SK-N-SH (cell line): ENCODE measurements at regions not wholly inside any gene's neighbourhood (a gene's known extent, or its start where the extent isn't known, plus 50 kb on each side); places are given as distances from the start of the nearest gene placed in this dataset.

Source experiments
- CTCF ChIA-PET: fragments of 300-600, 350-600 bp; formaldehyde crosslinking; extraction: SDS; loops from one replicate; lab custom pipeline; 2021; lab: Yijun Ruan, JAX
- POLR2A ChIA-PET: fragments of 350-600 bp; sonication (Branson Sonifier 250); formaldehyde crosslinking; extraction: SDS; loops from one replicate; lab custom pipeline; 2020; ENCODE audit warnings: antibody characterized with exemption, inconsistent platforms; lab: Yijun Ruan, JAX
- DNase-seq: peaks from one replicate; pipeline ENCODE4 v3.0.0; 2012
- H2AFZ ChIP-seq: fragments of 200-600 bp; sonication (generic); 2 replicates; pipeline ENCODE4 v1.8.1; 2016; ENCODE audit warnings: antibody characterized with exemption, mild to moderate bottlenecking, low read depth
- H3F3A ChIP-seq: fragments of 200-600 bp; sonication (generic); replicated peaks from 2 replicates; pipeline ENCODE3; 2016; ENCODE audit warnings: antibody characterized with exemption, mild to moderate bottlenecking; ENCODE audit not compliant: insufficient read depth
- H3K27ac ChIP-seq, 2 experiments: fragments of 200-500 bp in 1 of 2; fragments of 200-600 bp in 1 of 2; sonication (Bioruptor generic) in 1 of 2; sonication (generic), shearing (Covaris generic) in 1 of 2; 2 replicates each; pipeline versions ENCODE4 v1.5.1 to v1.6.1; 2014 to 2016; ENCODE audit warnings: low read depth in 2 of 2, inconsistent platforms in 1 of 2, low read length in 1 of 2, mild to moderate bottlenecking in 1 of 2, mixed read lengths in 1 of 2
- H3K27me3 ChIP-seq: fragments of 200-600 bp; sonication (generic), shearing (Covaris generic); 2 replicates; pipeline ENCODE4 v1.6.1; 2016; ENCODE audit warnings: mixed run types; ENCODE audit not compliant: insufficient read depth
- H3K36me3 ChIP-seq, 2 experiments: fragments of 200-500 bp in 1 of 2; fragments of 200-600 bp in 1 of 2; sonication (Bioruptor generic) in 1 of 2; sonication (generic) in 1 of 2; replicated peaks in 1 of 2; 2 replicates each; pipeline versions ENCODE3 to v1.5.1; 2014 to 2016; ENCODE audit warnings: low read length in 1 of 2, mild to moderate bottlenecking in 1 of 2; ENCODE audit not compliant: insufficient read depth in 2 of 2, control insufficient read depth in 1 of 2
- H3K4me1 ChIP-seq, 2 experiments: fragments of 200-500 bp in 1 of 2; fragments of 200-600 bp in 1 of 2; sonication (Bioruptor generic) in 1 of 2; sonication (generic), shearing (Covaris generic) in 1 of 2; 2 replicates each; pipeline versions ENCODE4 v1.5.1 to v1.6.1; 2014 to 2016; ENCODE audit warnings: low read depth in 1 of 2, low read length in 1 of 2, mixed run types in 1 of 2; ENCODE audit not compliant: insufficient read depth in 2 of 2, control insufficient read depth in 1 of 2
- H3K4me2 ChIP-seq: fragments of 200-600 bp; sonication (generic), shearing (Covaris generic); 2 replicates; pipeline ENCODE4 v1.6.1; 2017; ENCODE audit warnings: mixed run types
- H3K4me3 ChIP-seq, 2 experiments: fragments of 200-500 bp in 1 of 2; fragments of 200-600 bp in 1 of 2; sonication (Bioruptor generic) in 1 of 2; sonication (generic), shearing (Covaris generic) in 1 of 2; 2 replicates each; pipeline versions ENCODE4 v1.5.1 to v1.8.1; 2014 to 2016; ENCODE audit warnings: low read depth in 2 of 2, inconsistent platforms in 1 of 2, low read length in 1 of 2, mild to moderate bottlenecking in 1 of 2, mixed read lengths in 1 of 2, moderate library complexity in 1 of 2
- H3K79me2 ChIP-seq: fragments of 200-600 bp; sonication (generic); 2 replicates; pipeline ENCODE4 v1.8.1; 2017; ENCODE audit warnings: mild to moderate bottlenecking; ENCODE audit not compliant: insufficient read depth
- H3K9ac ChIP-seq: fragments of 200-600 bp; sonication (generic); 2 replicates; pipeline ENCODE4 v1.6.1; 2017; ENCODE audit warnings: mixed run types
- H3K9me2 ChIP-seq: fragments of 200-600 bp; sonication (generic); 2 replicates; pipeline ENCODE4 v1.6.1; 2017; ENCODE audit warnings: mixed run types
- H3K9me3 ChIP-seq: fragments of 200-600 bp; sonication (generic); 2 replicates; pipeline ENCODE4 v1.6.1; 2017; ENCODE audit warnings: mixed run types, mild to moderate bottlenecking, moderate library complexity
- H4K20me1 ChIP-seq: fragments of 200-600 bp; sonication (generic); 2 replicates; pipeline ENCODE4 v1.6.1; 2017; ENCODE audit warnings: mild to moderate bottlenecking, mixed run types; ENCODE audit not compliant: insufficient read depth
- ELF1 ChIP-seq: IDR thresholded peaks from 2 replicates; pipeline ENCODE4 v1.4.0; 2012
- EZH2phosphoT487 ChIP-seq: fragments of 200-600 bp; sonication (generic); IDR thresholded peaks from 2 replicates; pipeline ENCODE4 v1.6.1; 2017; ENCODE audit warnings: low read depth, mixed run types, mild to moderate bottlenecking, antibody characterized with exemption, moderate library complexity, borderline replicate concordance
- FOXJ3 ChIP-seq: sonication (generic); formaldehyde crosslinking; IDR thresholded peaks from 2 replicates; pipeline ENCODE4 v1.5.1; 2020; ENCODE audit warnings: mild to moderate bottlenecking, missing genetic modification reagents
- FOXM1 ChIP-seq: IDR thresholded peaks from 2 replicates; pipeline ENCODE4 v1.4.0; 2012; ENCODE audit warnings: low read depth, mild to moderate bottlenecking
- GATA2 ChIP-seq: sonication (generic); formaldehyde crosslinking; IDR thresholded peaks from 2 replicates; pipeline ENCODE4 v1.5.0; 2020; ENCODE audit warnings: mild to moderate bottlenecking, missing genetic modification reagents
- MEF2A ChIP-seq: IDR thresholded peaks from 2 replicates; pipeline ENCODE4 v1.4.0; 2012; ENCODE audit warnings: low read depth, borderline replicate concordance
- MXI1 ChIP-seq: IDR thresholded peaks from 2 replicates; pipeline ENCODE4 v1.6.1; 2012; ENCODE audit warnings: mild to moderate bottlenecking, low read depth, low read length, improper control_type of control experiment
- NFIC ChIP-seq: IDR thresholded peaks from 2 replicates; pipeline ENCODE4 v1.4.0; 2012; ENCODE audit warnings: borderline replicate concordance
- NRF1 ChIP-seq: IDR thresholded peaks from 2 replicates; pipeline ENCODE4 v1.6.1; 2012; ENCODE audit warnings: low read depth, mild to moderate bottlenecking, low read length
- POLR2AphosphoS5 ChIP-seq: IDR thresholded peaks from 2 replicates; pipeline ENCODE4 v1.6.1; 2012; ENCODE audit warnings: low read depth, low read length
- RAD21 ChIP-seq: IDR thresholded peaks from 2 replicates; pipeline ENCODE4 v1.6.1; 2012; ENCODE audit warnings: mild to moderate bottlenecking, low read length
- RCOR1 ChIP-seq: fragments of 150-350 bp; IDR thresholded peaks from 2 replicates; pipeline ENCODE4 v1.6.1; 2017; ENCODE audit warnings: antibody characterized with exemption, low read length
- SIN3A ChIP-seq: IDR thresholded peaks from 2 replicates; pipeline ENCODE4 v1.6.1; 2012; ENCODE audit warnings: low read depth, mild to moderate bottlenecking, low read length, moderate library complexity, borderline replicate concordance
- SMC3 ChIP-seq: IDR thresholded peaks from 2 replicates; pipeline ENCODE4 v1.6.1; 2012; ENCODE audit warnings: low read depth, low read length, improper control_type of control experiment
- TAF1 ChIP-seq: IDR thresholded peaks from 2 replicates; pipeline ENCODE4 v1.6.1; 2012; ENCODE audit warnings: low read depth, mild to moderate bottlenecking, low read length, moderate library complexity, borderline replicate concordance
- TEAD4 ChIP-seq: IDR thresholded peaks from 2 replicates; pipeline ENCODE4 v1.4.0; 2012; ENCODE audit warnings: mild to moderate bottlenecking, borderline replicate concordance; ENCODE audit not compliant: insufficient read depth
- WGBS: methylation state at CpG from one replicate; pipeline ENCODE4 v1.1.6; 2017; ENCODE audit warnings: low lambda C conversion rate; 5-methylcytosine and 5-hydroxymethylcytosine counted together
- TF ChIP-seq, protein P1 (sequence below): IDR thresholded peaks from 2 replicates; pipeline ENCODE4 v1.4.0; 2012; ENCODE audit warnings: low read depth
- TF ChIP-seq, protein P2 (sequence below): fragments of 150-350 bp; IDR thresholded peaks from 2 replicates; pipeline ENCODE4 v1.6.1; 2016; ENCODE audit warnings: mild to moderate bottlenecking, low read depth, low read length
- TF ChIP-seq, protein P3 (sequence below): IDR thresholded peaks from 2 replicates; pipeline ENCODE4 v1.6.1; 2012; ENCODE audit warnings: mild to moderate bottlenecking, low read depth, low read length, moderate library complexity
- TF ChIP-seq, protein P4 (sequence below): fragments of 200-600 bp; sonication (generic); IDR thresholded peaks from 2 replicates; pipeline ENCODE4 v1.6.1; 2017; ENCODE audit warnings: antibody characterized with exemption, mild to moderate bottlenecking, moderate library complexity

DNA sequence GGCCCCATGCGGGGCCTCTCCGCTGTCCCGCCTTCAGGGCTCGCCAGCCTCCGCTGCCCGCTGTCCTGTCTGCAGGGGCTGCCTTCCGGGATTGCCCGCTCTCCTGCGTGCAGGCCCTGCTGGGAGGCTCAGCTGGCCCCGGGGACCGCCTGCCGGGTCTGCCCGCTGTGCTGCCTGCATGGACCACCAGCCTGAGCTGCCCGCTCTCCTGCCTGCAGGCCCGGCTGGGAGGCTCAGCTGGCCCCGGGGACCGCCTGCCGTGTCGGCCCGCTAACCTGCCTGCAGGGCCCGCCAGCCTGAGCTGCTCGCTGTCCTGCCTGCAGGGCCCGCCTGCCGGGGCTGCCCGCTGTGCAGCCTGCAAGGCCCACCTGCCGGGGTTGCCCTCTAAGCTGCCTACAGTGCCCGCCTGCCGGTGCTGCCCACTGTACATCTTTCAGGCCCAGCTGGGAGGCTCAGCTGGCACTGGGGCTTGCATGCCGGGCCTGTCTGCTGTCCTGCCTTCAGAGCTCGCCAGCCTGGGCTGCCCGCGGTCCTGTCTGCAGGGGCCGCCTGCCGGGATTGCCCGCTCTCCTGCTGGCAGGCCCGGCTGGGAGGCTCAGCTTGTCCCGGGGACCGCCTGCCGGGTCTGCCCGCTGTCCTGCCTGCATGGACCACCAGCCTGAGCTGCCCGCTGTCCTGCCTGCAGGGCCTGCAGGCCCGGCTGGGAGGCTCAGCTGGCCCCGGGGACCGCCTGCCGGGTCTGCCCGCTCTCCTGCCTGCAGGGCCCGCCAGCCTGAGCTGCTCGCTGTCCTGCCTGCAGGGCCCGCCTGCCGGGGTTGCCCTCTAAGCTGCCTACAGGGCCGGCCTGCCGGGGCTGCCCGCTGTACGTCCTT, 165.1 kb downstream of the GLRX3 start:
- Histone ChIP-seq H3K9me3 (no peaks in the 10 kb centered on the region), H3K27me3 (no peaks in the 10 kb centered on the region)
- TF ChIP-seq FOXJ3 (CRISPR knock-in tag) (no peak), RCOR1 (no peak), TEAD4 (no peak), SIN3A (no peak), GATA2 (no peak), ELF1 (no peak), NFIC (no peak)
- TF ChIP-seq, protein P1, sequence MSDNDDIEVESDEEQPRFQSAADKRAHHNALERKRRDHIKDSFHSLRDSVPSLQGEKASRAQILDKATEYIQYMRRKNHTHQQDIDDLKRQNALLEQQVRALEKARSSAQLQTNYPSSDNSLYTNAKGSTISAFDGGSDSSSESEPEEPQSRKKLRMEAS = no peak
- TF ChIP-seq, protein P2, sequence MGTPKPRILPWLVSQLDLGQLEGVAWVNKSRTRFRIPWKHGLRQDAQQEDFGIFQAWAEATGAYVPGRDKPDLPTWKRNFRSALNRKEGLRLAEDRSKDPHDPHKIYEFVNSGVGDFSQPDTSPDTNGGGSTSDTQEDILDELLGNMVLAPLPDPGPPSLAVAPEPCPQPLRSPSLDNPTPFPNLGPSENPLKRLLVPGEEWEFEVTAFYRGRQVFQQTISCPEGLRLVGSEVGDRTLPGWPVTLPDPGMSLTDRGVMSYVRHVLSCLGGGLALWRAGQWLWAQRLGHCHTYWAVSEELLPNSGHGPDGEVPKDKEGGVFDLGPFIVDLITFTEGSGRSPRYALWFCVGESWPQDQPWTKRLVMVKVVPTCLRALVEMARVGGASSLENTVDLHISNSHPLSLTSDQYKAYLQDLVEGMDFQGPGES = no peak
- TF ChIP-seq, protein P3, sequence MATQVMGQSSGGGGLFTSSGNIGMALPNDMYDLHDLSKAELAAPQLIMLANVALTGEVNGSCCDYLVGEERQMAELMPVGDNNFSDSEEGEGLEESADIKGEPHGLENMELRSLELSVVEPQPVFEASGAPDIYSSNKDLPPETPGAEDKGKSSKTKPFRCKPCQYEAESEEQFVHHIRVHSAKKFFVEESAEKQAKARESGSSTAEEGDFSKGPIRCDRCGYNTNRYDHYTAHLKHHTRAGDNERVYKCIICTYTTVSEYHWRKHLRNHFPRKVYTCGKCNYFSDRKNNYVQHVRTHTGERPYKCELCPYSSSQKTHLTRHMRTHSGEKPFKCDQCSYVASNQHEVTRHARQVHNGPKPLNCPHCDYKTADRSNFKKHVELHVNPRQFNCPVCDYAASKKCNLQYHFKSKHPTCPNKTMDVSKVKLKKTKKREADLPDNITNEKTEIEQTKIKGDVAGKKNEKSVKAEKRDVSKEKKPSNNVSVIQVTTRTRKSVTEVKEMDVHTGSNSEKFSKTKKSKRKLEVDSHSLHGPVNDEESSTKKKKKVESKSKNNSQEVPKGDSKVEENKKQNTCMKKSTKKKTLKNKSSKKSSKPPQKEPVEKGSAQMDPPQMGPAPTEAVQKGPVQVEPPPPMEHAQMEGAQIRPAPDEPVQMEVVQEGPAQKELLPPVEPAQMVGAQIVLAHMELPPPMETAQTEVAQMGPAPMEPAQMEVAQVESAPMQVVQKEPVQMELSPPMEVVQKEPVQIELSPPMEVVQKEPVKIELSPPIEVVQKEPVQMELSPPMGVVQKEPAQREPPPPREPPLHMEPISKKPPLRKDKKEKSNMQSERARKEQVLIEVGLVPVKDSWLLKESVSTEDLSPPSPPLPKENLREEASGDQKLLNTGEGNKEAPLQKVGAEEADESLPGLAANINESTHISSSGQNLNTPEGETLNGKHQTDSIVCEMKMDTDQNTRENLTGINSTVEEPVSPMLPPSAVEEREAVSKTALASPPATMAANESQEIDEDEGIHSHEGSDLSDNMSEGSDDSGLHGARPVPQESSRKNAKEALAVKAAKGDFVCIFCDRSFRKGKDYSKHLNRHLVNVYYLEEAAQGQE = no peak
- TF ChIP-seq, all 33 proteins: peak for 0
- no peaks in the 10 kb centered on the region for H3K9me2 ChIP-seq
- no peaks in the 10 kb centered on the region for H3K79me2 ChIP-seq
- H3K4me2 ChIP-seq = no peak overlapping the region
- 72% methylated on average over 4 of the region's 54 CpGs for WGBS
- POLR2A ChIA-PET = no interaction called here
- CTCF ChIA-PET = no interaction called here
- no peaks in the 10 kb centered on the region for H3K4me1 ChIP-seq
- H2AFZ ChIP-seq = no peak overlapping the region
- H3K4me3 ChIP-seq = no peak overlapping the region
- no peaks in the 10 kb centered on the region for H4K20me1 ChIP-seq
- no peaks in the 10 kb centered on the region for H3F3A ChIP-seq
- DNase-seq = no peak
- H3K27ac ChIP-seq = no peak overlapping the region
- no peaks in the 10 kb centered on the region for H3K36me3 ChIP-seq
- no peak overlapping the region for H3K9ac ChIP-seq

DNA sequence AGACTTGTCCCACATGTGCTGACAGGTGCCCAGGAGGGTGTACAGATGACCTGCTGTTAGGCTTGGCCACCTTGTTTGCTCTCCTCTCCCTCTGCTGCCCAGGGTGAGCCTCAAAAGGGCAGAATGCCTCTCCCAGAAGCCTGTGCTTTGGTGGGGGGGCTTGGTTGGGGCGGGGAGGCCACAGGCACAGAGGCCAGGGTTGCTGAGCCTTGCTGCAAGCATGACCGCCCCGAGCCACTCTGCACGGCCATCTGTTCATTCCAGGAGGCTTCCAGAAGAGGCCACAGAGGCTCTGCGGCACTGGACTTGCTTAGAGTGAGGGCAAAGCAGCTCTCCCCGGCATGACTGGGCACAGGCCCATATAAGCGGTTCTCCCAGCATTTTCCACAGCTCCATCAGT, 190.8 kb downstream of the GLRX3 start:
- POLR2A ChIA-PET = no interaction called here
- Histone ChIP-seq H3K9me3 (no peaks in the 10 kb centered on the region), H3K36me3 (no peaks in the 10 kb centered on the region), H2AFZ (no peak overlapping the region), H3K79me2 (no peaks in the 10 kb centered on the region), H3K4me2 (no peak overlapping the region), H3K4me3 (no peak overlapping the region), H3K4me1 (peaks cover 0 to 4% of the 10 kb centered on the region in 2 experiments; a peak in 1 of 4 replicates), H3F3A (no peaks in the 10 kb centered on the region), H3K9ac (no peak overlapping the region), H4K20me1 (no peaks in the 10 kb centered on the region), H3K27me3 (no peaks in the 10 kb centered on the region), H3K27ac (no peak overlapping the region), H3K9me2 (no peaks in the 10 kb centered on the region)
- DNase-seq = no peak
- WGBS = no CpG with 5 or more reads among the region's 7 CpGs
- CTCF ChIA-PET = interaction anchor here (1.0 to 2.0 kb wide), 3 partner anchors 10 to 137 kb away, joined by 3 to 5 read pairs (median 4); no protein-coding TSS in a partner anchor
- TF ChIP-seq SIN3A = no peak
- TF ChIP-seq, protein P2 = no peak
- TF ChIP-seq FOXM1 = no peak
- no peak for TF ChIP-seq RAD21
- TF ChIP-seq NRF1 = no peak
- TF ChIP-seq TAF1 = no peak
- no peak for TF ChIP-seq SMC3
- TF ChIP-seq, protein P4, sequence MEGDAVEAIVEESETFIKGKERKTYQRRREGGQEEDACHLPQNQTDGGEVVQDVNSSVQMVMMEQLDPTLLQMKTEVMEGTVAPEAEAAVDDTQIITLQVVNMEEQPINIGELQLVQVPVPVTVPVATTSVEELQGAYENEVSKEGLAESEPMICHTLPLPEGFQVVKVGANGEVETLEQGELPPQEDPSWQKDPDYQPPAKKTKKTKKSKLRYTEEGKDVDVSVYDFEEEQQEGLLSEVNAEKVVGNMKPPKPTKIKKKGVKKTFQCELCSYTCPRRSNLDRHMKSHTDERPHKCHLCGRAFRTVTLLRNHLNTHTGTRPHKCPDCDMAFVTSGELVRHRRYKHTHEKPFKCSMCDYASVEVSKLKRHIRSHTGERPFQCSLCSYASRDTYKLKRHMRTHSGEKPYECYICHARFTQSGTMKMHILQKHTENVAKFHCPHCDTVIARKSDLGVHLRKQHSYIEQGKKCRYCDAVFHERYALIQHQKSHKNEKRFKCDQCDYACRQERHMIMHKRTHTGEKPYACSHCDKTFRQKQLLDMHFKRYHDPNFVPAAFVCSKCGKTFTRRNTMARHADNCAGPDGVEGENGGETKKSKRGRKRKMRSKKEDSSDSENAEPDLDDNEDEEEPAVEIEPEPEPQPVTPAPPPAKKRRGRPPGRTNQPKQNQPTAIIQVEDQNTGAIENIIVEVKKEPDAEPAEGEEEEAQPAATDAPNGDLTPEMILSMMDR = no peak
- no peak for TF ChIP-seq MXI1
- TF ChIP-seq MEF2A = no peak
- no peak for TF ChIP-seq POLR2AphosphoS5
- no peak for TF ChIP-seq EZH2phosphoT487
